ENCODE measurements at regions not wholly inside any gene's neighbourhood (a gene's known extent, or its start where the extent isn't known, plus 50 kb on each side); places are given as distances from the start of the nearest gene placed in this dataset.

DNA sequence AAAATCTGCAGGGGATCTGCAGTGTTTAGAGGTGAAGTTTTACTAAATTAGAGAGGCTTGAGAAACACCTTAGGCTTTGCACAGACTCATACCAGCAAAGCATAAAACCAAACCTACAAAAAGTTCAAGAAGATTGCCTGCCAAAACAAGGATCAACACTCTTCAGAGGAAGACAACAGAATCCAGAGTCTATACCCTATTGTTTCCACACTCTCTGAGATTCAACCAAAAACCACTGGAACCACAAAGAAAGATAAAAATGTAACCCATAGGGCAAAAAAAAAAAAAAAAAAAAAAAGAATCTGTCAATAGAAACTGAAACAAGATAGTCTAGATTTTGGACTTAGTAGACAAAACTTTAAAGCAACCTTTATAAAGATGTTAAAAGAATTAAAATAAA, 102.7 kb downstream of the ANKRD60 start:
- TF ChIP-seq, protein P1, sequence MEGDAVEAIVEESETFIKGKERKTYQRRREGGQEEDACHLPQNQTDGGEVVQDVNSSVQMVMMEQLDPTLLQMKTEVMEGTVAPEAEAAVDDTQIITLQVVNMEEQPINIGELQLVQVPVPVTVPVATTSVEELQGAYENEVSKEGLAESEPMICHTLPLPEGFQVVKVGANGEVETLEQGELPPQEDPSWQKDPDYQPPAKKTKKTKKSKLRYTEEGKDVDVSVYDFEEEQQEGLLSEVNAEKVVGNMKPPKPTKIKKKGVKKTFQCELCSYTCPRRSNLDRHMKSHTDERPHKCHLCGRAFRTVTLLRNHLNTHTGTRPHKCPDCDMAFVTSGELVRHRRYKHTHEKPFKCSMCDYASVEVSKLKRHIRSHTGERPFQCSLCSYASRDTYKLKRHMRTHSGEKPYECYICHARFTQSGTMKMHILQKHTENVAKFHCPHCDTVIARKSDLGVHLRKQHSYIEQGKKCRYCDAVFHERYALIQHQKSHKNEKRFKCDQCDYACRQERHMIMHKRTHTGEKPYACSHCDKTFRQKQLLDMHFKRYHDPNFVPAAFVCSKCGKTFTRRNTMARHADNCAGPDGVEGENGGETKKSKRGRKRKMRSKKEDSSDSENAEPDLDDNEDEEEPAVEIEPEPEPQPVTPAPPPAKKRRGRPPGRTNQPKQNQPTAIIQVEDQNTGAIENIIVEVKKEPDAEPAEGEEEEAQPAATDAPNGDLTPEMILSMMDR (conservative IDR thresholded peaks at IDR 0.05 in 1 of 2, IDR thresholded peaks at IDR 0.05 in 1 of 2; ENCODE audit: extremely low read depth in 1 of 2, insufficient read depth in 1 of 2, low read depth in 1 of 2, low read length in 2 of 2) = no peak
- TF ChIP-seq EZH2 (IDR thresholded peaks at IDR 0.05; ENCODE audit: borderline replicate concordance, low read length) = no peak
